ENCODE measurements at regions not wholly inside any gene's neighbourhood (a gene's known extent, or its start where the extent isn't known, plus 50 kb on each side); places are given as distances from the start of the nearest gene placed in this dataset.

DNA sequence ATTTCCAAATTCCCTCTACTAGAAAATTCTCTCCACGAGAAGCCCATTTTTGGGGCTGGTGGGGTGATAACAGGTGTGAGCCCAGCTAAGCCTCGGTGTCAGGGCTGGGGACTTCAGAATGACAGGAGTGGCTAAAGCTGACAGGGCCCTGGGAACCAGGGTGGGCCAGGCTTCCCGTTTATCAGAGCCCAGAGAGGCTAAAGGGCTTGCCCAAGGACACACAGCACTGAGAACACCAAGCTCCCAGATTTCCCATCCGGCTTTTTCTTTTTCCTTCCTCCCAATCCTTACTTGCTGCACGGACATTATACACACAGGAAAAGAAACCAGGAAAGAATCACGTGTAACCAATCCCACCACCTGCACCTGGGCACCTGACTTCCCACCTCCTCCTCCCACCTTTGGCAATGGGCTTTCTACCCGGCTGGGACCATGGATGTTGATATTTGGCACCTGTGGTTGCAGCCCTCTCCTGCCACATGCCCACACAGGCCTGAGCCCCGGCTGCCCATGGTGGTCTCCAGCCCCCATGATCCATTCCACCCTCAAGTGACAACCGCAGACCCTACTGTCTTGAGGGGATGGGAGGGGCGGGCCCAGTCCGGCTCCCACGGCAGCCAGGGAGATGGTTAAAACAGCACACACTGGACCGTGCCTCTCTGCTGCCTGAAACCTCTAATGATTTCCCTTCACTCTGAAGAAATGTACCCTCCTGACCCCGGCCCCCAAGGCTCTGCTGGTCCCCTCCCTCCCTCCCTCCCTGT lies 78.9 kb downstream of the ENGASE start:
- TF ChIP-seq, protein P1, sequence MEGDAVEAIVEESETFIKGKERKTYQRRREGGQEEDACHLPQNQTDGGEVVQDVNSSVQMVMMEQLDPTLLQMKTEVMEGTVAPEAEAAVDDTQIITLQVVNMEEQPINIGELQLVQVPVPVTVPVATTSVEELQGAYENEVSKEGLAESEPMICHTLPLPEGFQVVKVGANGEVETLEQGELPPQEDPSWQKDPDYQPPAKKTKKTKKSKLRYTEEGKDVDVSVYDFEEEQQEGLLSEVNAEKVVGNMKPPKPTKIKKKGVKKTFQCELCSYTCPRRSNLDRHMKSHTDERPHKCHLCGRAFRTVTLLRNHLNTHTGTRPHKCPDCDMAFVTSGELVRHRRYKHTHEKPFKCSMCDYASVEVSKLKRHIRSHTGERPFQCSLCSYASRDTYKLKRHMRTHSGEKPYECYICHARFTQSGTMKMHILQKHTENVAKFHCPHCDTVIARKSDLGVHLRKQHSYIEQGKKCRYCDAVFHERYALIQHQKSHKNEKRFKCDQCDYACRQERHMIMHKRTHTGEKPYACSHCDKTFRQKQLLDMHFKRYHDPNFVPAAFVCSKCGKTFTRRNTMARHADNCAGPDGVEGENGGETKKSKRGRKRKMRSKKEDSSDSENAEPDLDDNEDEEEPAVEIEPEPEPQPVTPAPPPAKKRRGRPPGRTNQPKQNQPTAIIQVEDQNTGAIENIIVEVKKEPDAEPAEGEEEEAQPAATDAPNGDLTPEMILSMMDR (IDR thresholded peaks at IDR 0.05): no peak
- no peak for TF ChIP-seq POLR2A (IDR thresholded peaks at IDR 0.05)
